ENCODE measurements at regions not wholly inside any gene's neighbourhood (a gene's known extent, or its start where the extent isn't known, plus 50 kb on each side); places are given as distances from the start of the nearest gene placed in this dataset.

DNA sequence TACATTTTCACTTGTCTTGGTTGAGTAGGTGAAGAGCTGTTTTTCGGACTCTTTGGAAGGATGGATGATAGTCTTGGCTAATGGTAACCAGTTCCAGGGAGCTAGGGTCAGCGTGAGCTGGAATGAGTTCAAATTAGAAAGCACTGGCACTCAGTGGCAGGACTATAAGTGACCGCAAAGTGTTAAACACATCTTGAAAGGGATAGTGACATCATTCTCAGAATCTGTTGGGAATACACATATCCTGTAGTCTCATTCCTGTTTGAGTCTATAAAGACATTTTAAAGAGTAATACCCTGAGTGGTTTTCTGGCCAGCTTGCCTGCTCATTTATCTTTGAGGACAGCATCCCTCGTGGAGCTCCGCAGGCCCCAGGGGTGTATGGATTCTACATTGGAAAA, 56.7 kb upstream of the TMEM248 start:
- no peak for DNase-seq

DNA sequence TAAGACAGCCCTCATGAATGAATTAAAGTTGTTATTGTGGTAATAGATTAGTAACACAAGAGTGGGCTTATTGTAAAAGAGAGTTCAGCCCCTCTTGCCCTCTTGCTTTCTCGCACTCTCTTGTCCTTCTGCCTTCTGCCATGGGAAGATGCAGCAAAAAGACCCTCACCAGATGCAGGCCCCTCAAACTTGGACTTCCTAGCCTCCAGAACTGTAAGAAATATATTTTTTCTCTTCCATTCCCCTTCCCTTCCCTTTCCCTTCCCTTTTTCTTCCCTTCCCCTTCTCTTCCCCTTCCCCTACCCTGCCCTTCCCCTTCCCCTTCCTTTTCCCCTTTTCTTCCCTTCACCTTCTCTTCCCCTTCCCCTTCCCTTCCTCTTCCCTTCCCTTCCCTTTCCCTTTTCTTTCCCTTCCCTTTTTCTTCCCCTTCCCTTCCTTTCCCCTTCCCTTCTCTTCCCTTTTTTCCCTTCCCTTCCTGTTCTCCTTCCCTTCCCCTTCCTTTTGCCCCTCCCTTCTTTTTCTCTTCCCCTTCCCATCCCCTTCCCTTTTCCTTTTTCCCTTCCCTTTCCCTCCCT, 55.6 kb upstream of the TMEM248 start:
- DNase-seq = no peak

DNA sequence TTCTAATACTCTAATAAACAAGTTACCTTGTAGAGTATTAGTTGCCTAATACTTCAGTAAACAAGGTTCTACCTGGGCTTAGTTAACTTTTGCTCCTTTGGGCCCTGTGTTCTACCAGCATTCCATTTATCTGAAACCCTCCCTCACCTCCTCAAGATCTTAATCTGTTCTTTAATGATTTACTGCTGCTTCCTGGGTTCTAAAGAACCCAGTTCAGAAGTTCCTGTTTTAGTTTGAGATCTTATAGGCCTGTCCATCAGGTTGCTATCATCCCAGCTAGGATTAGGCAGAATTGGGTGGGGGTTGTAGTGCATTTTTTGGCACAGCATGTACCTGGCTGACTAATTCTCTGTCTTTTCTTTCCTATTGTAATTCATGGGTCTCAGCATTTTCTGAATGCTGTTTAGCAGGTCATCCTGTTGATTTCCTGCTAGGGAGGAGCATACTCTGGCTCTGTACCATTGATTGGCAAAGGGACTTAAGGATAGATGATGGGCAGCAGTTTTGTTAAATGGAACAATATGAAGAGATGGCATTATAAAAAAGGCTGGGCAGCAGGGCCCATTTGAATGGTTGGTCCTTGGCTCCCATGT, 53.7 kb upstream of the TMEM248 start:
- no peak for DNase-seq

DNA sequence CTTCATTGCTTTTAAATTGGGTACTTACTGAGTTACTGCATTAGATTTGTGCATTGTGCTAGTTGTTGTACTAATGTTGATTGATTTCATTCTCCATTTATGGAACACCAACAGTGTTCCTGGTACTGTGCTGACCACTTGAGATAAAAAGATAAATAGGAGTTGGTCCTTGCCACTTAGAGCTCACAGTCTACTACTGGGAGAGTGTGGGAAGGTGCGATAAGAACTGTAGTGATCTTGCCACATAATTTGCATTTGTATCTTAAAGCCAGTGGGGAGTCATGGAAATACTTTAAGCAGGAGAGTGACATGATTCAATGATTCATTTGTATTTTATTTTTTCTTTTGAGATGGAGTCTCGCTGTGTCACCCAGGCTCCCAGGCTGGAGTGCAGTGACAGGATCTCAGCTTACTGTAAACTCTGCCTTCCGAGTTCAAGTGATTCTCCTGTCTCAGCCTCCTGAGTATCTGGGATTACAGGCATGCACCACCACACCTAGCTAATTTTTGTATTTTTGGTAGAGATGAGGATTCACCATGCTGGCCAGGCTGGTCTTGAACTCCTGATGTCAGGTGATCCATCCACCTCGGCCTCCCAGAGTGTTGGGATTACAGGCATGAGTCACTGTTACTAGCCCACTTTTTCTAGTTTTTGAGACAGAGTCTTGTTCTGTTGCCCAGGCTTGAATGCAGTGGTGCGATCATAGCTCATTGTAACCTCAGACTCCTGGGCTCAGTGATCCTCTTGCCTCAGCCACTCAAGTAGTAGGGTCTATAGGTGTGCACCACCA, 51.2 kb upstream of the TMEM248 start:
- no peak for DNase-seq

DNA sequence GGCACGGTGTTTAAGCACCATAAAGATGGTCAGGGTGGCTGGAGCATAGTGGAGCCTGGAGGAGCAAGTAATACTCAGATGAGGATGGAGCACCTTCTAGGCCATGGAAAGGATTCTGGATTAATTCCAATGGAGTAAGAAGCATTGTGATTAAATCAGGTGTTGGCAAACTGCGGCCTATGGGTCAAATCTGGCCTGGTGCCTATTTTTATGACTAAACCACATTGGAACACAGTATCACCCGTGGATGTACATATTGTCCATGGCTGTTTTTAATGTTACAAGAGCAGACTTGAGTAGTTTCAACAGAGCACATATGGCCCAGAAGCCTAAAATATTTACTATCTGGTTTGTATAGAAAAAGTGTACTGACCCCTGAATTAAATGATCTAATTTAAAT, 49.9 kb upstream of the TMEM248 start:
- peak; percentile 6 for DNase-seq
